ENCODE measurements at regions not wholly inside any gene's neighbourhood (a gene's known extent, or its start where the extent isn't known, plus 50 kb on each side); places are given as distances from the start of the nearest gene placed in this dataset.
"Not testable (repeated sequence)": the region's sequence is repeated elsewhere in the genome, so short reads cannot be mapped to it uniquely, and the experiment has no call there.

- no peak for DNase-seq (ENCODE audit: low spot score)
These were observed 181.2 kb upstream of the API5 start for GRCh38 chr11:43130616-43131015.

GRCh38 chr11:43135966-43136534 lies 175.7 kb upstream of the API5 start:
- DNase-seq (ENCODE audit: low spot score) = no peak

GRCh38 chr11:43138621-43139140 lies 173.1 kb upstream of the API5 start:
- no peak for DNase-seq (ENCODE audit: low spot score)

- DNase-seq (ENCODE audit: low spot score) = no peak
These were observed 166.1 kb upstream of the API5 start for GRCh38 chr11:43145653-43146052.

GRCh38 chr11:43150697-43151096 lies 161.1 kb upstream of the API5 start:
- DNase-seq (ENCODE audit: low spot score) = no peak

GRCh38 chr11:43164831-43165230 lies 147.0 kb upstream of the API5 start:
- no peak for DNase-seq (ENCODE audit: low spot score)

- not testable (repeated sequence) for DNase-seq (ENCODE audit: low spot score)
These were observed 146.4 kb upstream of the API5 start for GRCh38 chr11:43165393-43165792.

GRCh38 chr11:43168241-43168640 lies 143.6 kb upstream of the API5 start:
- not testable (repeated sequence) for DNase-seq (ENCODE audit: low spot score)

GRCh38 chr11:43172477-43172876 lies 139.3 kb upstream of the API5 start:
- DNase-seq (ENCODE audit: low spot score) = no peak

GRCh38 chr11:43177975-43178374 lies 133.8 kb upstream of the API5 start:
- no peak for DNase-seq (ENCODE audit: low spot score)

- not testable (repeated sequence) for DNase-seq (ENCODE audit: low spot score)
These were observed 117.3 kb upstream of the API5 start for GRCh38 chr11:43194459-43194858.

GRCh38 chr11:43197379-43197778 lies 114.4 kb upstream of the API5 start:
- no peak for DNase-seq (ENCODE audit: low spot score)

GRCh38 chr11:43200031-43200430 lies 111.8 kb upstream of the API5 start:
- no peak for DNase-seq (ENCODE audit: low spot score)

GRCh38 chr11:43212279-43212678 lies 99.5 kb upstream of the API5 start:
- no peak for DNase-seq (ENCODE audit: low spot score)

- DNase-seq (ENCODE audit: low spot score) = no peak
These were observed 97.3 kb upstream of the API5 start for GRCh38 chr11:43214471-43214870.

- no peak for DNase-seq (ENCODE audit: low spot score)
These were observed 93.9 kb upstream of the API5 start for GRCh38 chr11:43217849-43218248.

GRCh38 chr11:43222215-43222614 lies 89.6 kb upstream of the API5 start:
- DNase-seq (ENCODE audit: low spot score) = no peak

GRCh38 chr11:43223026-43223425 lies 88.8 kb upstream of the API5 start:
- no peak for DNase-seq (ENCODE audit: low spot score)

- no peak for DNase-seq (ENCODE audit: low spot score)
These were observed 76.9 kb upstream of the API5 start for GRCh38 chr11:43234881-43235280.

- no peak for DNase-seq (ENCODE audit: low spot score)
These were observed 73.5 kb upstream of the API5 start for GRCh38 chr11:43238341-43238740.

- no peak for DNase-seq (ENCODE audit: low spot score)
These were observed 72.0 kb upstream of the API5 start for GRCh38 chr11:43239791-43240190.

GRCh38 chr11:43242401-43242800 lies 69.4 kb upstream of the API5 start:
- no peak for DNase-seq (ENCODE audit: low spot score)

GRCh38 chr11:43243927-43244326 lies 67.9 kb upstream of the API5 start:
- DNase-seq (ENCODE audit: low spot score) = no peak

GRCh38 chr11:43245466-43245865 lies 66.3 kb upstream of the API5 start:
- DNase-seq (ENCODE audit: low spot score) = no peak
